ENCODE measurements at regions not wholly inside any gene's neighbourhood (a gene's known extent, or its start where the extent isn't known, plus 50 kb on each side); places are given as distances from the start of the nearest gene placed in this dataset.
"Not testable (repeated sequence)": the region's sequence is repeated elsewhere in the genome, so short reads cannot be mapped to it uniquely, and the experiment has no call there.

DNA sequence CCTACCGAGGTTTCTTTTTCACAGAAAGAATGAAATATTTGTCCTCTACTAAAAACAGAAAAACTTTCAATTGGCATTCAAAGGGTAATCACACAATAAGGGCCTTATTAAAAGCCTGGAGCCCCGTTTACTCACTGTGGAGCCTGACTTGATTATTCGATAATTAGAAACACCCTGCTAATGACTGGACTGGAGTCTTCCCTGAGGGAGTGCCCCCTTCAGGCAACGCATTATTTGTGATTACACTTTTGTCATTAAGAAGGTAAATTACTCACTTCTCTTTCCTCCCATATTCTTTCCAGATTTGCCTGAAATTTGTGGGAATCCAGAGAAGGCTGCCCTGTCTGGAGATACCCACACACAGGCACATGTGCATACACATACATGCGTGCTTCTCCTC, 444.2 kb upstream of the NPVF start:
- DNase-seq = no peak

DNA sequence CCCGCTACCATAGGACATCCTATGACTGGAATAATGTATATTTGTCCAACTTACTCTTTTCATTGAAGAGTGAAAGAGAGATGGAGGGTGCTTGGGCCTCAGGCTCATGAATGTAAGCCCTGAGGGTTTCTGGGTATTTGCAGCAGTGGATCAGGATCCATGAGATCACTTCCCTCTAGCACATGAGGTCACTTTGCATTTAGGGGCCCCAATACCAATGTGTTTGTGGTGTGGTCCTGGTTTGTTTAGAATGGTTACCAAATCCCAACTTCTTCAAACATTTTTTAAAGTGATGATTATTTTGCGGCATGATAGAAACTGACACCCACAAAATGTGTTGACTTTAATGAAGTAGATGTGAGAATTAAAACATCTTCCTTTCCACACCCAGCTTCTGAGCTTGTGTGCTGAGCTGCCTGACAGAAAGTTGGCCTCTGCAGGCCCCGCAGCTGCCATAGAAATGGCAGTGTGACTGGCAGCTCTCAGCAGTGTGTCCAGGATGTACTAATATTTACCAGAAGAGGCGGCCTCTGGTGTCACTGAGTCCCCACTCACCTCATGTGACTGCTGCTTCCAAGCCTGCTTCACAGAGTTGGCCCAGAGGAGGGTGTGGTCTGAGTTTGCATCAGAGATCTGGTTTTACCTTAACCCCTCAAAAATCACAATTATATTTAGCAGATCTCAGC, 447.6 kb upstream of the NPVF start:
- DNase-seq = no peak

GRCh38 chr7:25677595-25677994, 449.3 kb upstream of the NPVF start:
- no peak for DNase-seq

DNA sequence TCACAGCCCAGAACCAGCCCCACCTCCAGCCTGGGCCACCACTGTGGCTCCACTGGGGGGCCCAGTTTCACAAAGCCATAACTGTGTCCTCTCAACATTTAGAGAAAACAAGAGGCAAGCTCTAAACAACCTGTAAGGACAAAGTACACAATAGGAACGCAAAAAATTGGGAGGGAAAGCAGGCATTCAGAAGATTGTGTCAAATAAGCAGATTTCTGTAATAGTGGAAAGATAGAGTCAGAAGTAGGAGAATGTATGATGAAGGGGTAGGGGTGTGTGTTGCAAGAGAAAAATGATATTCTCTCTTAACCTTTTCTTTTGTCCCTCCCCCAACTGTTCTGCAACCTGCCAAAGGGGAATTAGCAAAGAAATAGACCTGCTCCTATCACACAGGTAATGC, 449.9 kb upstream of the NPVF start:
- no peak for DNase-seq

- DNase-seq = no peak
Observed at GRCh38 chr7:25680636-25681035, 452.4 kb upstream of the NPVF start.

DNA sequence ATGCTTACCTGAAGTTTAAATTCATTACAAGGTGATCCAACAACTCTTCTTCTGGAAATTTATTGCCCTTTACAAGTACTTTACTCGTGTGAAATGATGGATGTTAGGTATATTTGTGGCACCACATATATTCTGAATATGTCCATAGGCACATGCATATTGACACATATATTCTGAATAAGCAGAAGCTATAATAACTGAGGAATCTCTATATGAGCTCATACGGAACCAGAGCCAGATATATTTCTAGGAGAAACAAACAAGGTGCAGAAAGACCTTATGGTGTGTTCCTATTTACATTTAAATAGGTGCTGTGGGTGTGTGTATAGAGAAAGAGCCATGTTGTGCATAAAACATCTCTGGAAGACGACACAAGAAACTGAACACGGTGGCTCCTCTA, 456.1 kb upstream of the NPVF start:
- no peak for DNase-seq

DNA sequence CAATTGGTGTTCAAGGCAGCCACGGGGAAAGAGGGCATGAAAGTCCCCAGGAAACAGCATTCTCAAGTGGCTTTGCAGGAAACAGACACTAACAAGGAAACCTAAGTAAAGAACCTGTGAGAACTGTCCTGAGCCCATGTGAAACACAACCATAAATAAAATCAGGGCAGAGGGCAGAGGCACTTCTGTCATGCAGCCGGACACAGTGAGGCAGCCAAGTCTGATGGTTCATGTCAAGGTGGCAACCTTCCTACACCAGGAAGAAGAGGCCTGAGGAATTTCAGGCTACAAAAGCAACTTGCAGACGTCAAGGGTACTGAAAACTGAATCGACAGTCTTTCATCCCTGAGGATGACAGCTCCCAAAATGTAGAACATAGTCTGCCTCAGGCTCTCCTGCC, 458.2 kb upstream of the NPVF start:
- DNase-seq = no peak

GRCh38 chr7:25694211-25694610, 457.8 kb upstream of the NFE2L3 start:
- no peak for DNase-seq

GRCh38 chr7:25694699-25695098, 457.3 kb upstream of the NFE2L3 start:
- no peak for DNase-seq

DNA sequence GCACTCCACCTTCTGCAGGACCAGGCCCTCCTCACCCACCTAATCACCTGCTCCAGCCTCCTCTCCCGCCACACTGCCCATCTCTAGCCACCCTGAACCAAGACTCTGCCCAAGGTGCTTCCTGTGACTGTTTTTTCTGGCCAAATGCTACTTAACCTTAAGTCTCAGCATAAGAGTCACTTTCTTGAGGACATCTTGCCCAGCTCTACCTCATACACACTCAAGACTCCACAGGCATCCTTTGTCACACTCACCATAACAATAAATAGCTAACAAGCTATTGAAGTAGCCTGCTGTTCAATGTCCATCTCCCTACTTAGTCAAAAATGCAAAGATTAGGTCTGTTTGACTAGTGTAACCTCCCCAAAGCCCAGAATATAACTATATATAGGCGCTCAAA, 455.4 kb upstream of the NFE2L3 start:
- DNase-seq = no peak

DNA sequence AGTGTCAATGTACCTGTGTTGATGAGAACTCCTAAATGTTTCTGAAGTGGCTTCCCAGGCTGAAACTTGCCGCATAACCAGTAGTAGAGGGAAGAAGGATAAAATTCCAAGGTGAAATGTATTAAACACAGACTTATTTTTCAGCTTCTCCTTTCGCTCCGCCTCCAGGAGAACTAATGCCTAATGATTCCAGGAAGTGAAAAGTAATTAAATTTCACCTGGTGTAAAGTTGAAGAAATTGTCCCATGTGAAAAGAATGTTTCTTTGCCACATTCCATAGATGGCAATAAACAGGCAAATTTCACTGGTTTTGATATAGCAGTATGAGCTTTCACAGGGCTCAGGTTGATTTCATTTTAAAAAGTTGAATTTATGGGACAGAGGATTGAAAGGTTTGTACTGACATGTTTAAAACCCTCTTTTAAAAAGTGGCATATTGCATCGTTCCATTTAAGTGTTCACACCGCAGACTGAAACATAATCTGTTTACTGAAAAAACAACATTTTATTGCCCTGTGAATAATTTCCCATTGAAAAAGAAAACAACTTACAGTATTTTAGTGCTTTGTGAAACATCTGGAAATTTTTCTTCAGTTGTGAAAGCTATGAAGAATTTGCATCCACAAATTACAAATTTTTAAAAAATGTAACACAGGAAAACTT, 453.4 kb upstream of the NFE2L3 start:
- DNase-seq = no peak

DNA sequence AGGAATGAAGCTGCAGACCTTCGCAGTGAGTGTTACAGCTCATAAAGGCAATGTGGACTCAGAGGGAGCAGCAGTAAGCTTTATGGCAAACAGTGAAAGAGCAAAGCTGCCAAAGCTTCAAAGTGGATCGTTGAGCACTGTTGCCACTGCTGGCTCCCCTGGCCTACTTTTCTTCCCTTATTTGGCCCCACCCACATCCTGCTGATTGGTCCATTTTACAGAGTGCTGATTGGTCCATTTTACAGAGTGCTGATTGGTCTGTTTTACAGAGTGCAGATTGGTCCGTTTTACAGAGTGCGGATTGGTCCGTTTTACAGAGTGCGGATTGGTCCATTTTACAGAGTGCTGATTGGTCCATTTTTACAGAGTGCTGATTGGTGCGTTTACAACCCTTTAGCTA, 451.9 kb upstream of the NFE2L3 start:
- not testable (repeated sequence) for DNase-seq

GRCh38 chr7:25704413-25704812, 447.6 kb upstream of the NFE2L3 start:
- no peak for DNase-seq

DNA sequence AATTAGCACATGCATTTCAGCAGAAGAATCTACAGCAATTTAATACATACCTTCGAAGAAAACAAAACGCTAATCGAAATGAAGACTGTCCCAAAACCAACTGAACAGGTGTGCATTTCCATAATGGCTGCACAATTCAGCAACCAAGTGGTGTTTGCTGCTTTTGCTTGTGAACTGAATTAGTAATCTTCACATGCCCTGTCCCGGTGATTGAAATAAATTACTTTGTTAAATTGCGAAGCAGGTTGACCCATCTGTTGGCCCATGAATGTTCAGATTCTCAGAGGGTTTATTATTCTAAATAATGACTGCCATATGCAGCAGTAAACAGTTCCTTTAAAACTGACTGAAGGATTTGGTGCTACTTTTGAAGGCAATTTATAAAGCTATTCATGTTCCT, 445.2 kb upstream of the NFE2L3 start:
- DNase-seq = no peak

DNA sequence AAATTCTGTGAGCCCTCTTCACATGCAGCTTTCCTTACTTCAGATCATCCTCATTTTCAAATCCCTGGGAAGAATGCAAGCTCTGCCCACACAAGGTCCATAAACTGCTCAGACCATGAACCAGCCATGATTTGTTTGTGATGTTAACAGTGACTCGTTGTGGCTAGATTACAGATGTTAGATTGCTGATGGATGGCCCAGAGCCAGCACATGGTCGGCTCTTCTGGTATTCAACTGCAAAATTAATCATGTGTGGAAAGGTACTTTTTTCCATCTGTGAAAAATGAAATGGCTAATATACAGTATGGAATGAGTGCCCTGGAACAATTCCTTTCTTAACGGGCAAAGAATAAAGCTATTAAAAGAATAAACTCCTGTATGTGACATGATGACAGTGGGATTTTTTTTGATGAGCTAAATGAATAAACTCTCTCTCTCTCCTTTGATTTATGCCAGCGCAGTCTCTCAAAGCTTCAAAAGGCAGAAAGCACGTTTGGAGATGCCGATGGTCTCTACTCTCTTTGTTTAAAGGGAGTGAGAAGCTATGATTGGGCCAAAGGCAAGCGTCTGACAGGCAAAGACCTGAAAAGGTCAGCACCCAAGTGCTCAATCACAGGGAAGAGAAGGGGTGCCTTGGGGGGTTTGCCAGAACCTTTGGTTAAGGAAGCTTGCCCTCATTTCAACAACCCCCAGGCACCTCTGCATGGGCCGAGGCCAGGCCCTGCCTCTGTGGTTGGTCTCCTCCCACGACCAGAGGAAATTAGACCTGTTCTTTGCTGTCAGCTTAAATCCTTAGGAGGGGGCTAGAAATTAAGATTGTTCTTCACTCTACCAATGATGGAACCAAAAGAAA, 444.0 kb upstream of the NFE2L3 start:
- DNase-seq = no peak

DNA sequence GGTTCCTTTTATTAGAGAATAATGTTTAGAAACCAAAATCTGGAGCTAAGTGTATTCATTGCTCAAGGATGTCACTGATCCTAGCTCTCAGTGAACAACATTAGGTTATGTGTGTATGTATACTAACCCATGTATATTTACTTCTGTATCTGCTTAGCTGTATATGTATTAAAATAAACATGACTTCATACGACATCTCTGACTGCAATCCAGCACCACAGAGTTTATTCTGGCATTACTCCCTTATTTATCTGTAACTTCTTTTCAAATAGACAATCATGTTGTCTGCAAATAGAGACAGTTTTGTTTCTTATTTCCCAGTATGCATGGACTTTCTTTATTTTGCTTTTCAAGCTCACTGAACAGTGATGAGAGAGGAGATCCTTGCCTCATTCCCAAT, 441.0 kb upstream of the NFE2L3 start:
- DNase-seq = no peak

DNA sequence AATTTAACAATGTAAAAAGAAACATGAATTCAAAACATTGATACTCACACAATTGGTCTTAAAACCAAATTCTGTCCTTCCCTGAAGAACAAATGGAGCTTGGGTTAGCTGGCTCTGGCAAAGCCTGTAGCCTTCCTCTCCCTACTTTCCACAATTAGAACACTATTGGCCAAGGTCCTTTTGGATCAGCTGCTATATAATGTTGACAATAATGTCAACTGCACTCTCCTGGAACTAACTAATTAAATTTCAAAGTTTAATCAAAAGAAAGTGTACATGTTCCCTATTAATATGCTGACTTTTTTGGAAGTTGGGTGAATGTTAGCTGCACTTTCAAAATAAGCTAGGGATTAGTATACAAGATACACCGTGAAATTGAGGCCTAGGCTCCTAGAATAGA, 440.1 kb upstream of the NFE2L3 start:
- DNase-seq = no peak

- DNase-seq = no peak
Observed at GRCh38 chr7:25712500-25712899, 439.5 kb upstream of the NFE2L3 start.

DNA sequence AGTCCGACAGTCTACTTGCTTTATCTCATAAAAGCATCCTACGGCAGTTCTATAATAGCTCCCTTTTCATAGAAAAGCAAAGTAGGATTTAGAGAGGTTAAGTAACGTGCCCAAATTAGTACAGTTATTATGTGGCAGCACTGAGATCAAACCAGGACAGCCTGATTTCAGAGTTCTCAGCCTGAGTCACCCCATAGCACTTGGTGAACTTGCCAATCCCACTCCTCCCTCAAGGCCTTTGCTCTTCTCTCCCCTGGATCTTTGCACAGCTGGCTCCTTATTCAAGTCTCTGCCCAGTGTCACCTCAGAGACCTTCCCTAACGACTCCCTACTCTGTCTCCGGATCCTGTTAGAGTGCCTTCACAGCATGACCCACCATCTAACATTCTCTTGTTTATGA, 438.0 kb upstream of the NFE2L3 start:
- DNase-seq = no peak

- DNase-seq = no peak
Observed at GRCh38 chr7:25716421-25716820, 435.6 kb upstream of the NFE2L3 start.

- DNase-seq = no peak
Observed at GRCh38 chr7:25718596-25718995, 433.4 kb upstream of the NFE2L3 start.

GRCh38 chr7:25719190-25719896, 432.7 kb upstream of the NFE2L3 start:
- no peak for DNase-seq

- DNase-seq = no peak
Observed at GRCh38 chr7:25720427-25720826, 431.6 kb upstream of the NFE2L3 start.

Data from NCI-H774 (cell line).